A549 (cell line): ENCODE measurements at regions not wholly inside any gene's neighbourhood (a gene's known extent, or its start where the extent isn't known, plus 50 kb on each side); places are given as distances from the start of the nearest gene placed in this dataset.

Source experiments
- CEBPB ChIP-seq, 2 experiments: fragments of >200 bp in 1 of 2; sonication (Bioruptor Twin) in 1 of 2; formaldehyde crosslinking in 1 of 2; IDR thresholded peaks; 2 replicates each; pipeline ENCODE4 v1.6.1; 2012 to 2016
- HDAC2 ChIP-seq: fragments of 200-600 bp; sonication (generic); IDR thresholded peaks from 2 replicates; pipeline ENCODE4 v1.6.1; 2016
- PBX3 ChIP-seq: IDR thresholded peaks from 2 replicates; pipeline ENCODE4 v1.6.1; 2012
- POLR2A ChIP-seq: IDR thresholded peaks from 2 replicates; pipeline ENCODE4 v1.6.1; 2012; ENCODE audit warnings: mild to moderate bottlenecking, low read length
- RARB ChIP-seq: fragments of 250-450 bp; sonication (Bioruptor Pico); IDR thresholded peaks from 2 replicates; pipeline ENCODE4 v1.8.0; 2021; ENCODE audit warnings: mild to moderate bottlenecking, moderate library complexity
- TF ChIP-seq, protein P1 (sequence below): fragments of >200 bp; sonication (Bioruptor Twin); formaldehyde crosslinking; IDR thresholded peaks from 3 replicates; pipeline ENCODE4 v1.5.1; 2016

- TF ChIP-seq RARB (CRISPR knock-in tag), result no peak
- no peak for TF ChIP-seq POLR2A
- no peak for TF ChIP-seq CEBPB (IDR thresholded peaks at IDR 0.05)
- TF ChIP-seq, protein P1, sequence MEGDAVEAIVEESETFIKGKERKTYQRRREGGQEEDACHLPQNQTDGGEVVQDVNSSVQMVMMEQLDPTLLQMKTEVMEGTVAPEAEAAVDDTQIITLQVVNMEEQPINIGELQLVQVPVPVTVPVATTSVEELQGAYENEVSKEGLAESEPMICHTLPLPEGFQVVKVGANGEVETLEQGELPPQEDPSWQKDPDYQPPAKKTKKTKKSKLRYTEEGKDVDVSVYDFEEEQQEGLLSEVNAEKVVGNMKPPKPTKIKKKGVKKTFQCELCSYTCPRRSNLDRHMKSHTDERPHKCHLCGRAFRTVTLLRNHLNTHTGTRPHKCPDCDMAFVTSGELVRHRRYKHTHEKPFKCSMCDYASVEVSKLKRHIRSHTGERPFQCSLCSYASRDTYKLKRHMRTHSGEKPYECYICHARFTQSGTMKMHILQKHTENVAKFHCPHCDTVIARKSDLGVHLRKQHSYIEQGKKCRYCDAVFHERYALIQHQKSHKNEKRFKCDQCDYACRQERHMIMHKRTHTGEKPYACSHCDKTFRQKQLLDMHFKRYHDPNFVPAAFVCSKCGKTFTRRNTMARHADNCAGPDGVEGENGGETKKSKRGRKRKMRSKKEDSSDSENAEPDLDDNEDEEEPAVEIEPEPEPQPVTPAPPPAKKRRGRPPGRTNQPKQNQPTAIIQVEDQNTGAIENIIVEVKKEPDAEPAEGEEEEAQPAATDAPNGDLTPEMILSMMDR, result no peak
- TF ChIP-seq HDAC2, result no peak
- no peak for TF ChIP-seq PBX3
Observed at GRCh38 chr5:14983666-14984441, 112.3 kb upstream of the ANKH start.
